ENCODE measurements at regions not wholly inside any gene's neighbourhood (a gene's known extent, or its start where the extent isn't known, plus 50 kb on each side); places are given as distances from the start of the nearest gene placed in this dataset.

GRCh38 chr1:107003972-107004371, 52.5 kb upstream of the PRMT6 start:
- no peak for TF ChIP-seq CTCF (IDR thresholded peaks at IDR 0.05)
- no peak for TF ChIP-seq POLR2AphosphoS5 (IDR thresholded peaks at IDR 0.05)
- TF ChIP-seq POLR2A (IDR thresholded peaks at IDR 0.05), result no peak
